Activated CD4-positive, alpha-beta memory T cell treated with anti-CD3 and anti-CD28 coated beads for 36 hours (primary cell): ENCODE measurements at regions not wholly inside any gene's neighbourhood (a gene's known extent, or its start where the extent isn't known, plus 50 kb on each side); places are given as distances from the start of the nearest gene placed in this dataset.
"Not testable (repeated sequence)": the region's sequence is repeated elsewhere in the genome, so short reads cannot be mapped to it uniquely, and the experiment has no call there.

Source experiments
- CTCF ChIA-PET: fragments of 350-600 bp; sonication (Branson Sonifier 250); formaldehyde crosslinking; loops from one replicate; lab custom pipeline; 2021; ENCODE audit warnings: antibody characterized with exemption, inconsistent platforms; lab: Charles Lee
- POLR2A ChIA-PET: fragments of 350-600 bp; sonication (Branson Sonifier 250); formaldehyde crosslinking; loops from one replicate; lab custom pipeline; 2021; ENCODE audit warnings: antibody characterized with exemption; lab: Charles Lee
- DNase-seq: peaks from one replicate; pipeline ENCODE4 v3.0.0-alpha.2; 2020
- H3K27ac Mint-ChIP-seq: one replicate; pipeline ENCODE4 v1.8.0; 2021; ENCODE audit warnings: mixed read lengths
- H3K27me3 Mint-ChIP-seq: one replicate; pipeline ENCODE4 v1.8.0; 2021; ENCODE audit warnings: mixed read lengths
- H3K36me3 Mint-ChIP-seq: one replicate; pipeline ENCODE4 v1.8.0; 2021; ENCODE audit warnings: mixed read lengths
- H3K4me1 Mint-ChIP-seq: one replicate; pipeline ENCODE4 v1.8.0; 2021; ENCODE audit warnings: low read depth, mixed read lengths
- H3K4me3 Mint-ChIP-seq: one replicate; pipeline ENCODE4 v1.8.0; 2021; ENCODE audit warnings: mild to moderate bottlenecking, mixed read lengths
- H3K9me3 Mint-ChIP-seq: one replicate; pipeline ENCODE4 v1.8.0; 2021; ENCODE audit warnings: mixed read lengths
- intact Hi-C: fragments of 100-400 bp; cut with micrococcal nuclease; formaldehyde crosslinking; loops from one replicate; pipeline ENCODE4 v1.15.1; 2023

- Mint-ChIP-seq H3K27me3 (no peaks in the 10 kb centered on the region), H3K36me3 (no peaks in the 10 kb centered on the region), H3K9me3 (peaks cover 5% of the 10 kb centered on the region), H3K27ac (no peak overlapping the region), H3K4me1 (no peaks in the 10 kb centered on the region), H3K4me3 (no peak overlapping the region)
- ChIA-PET POLR2A (no interaction called here), CTCF (no interaction called here)
- intact Hi-C loops, result no loop called here
- DNase-seq, result no peak
Observed at GRCh38 chr12:87491089-87491488, 538.1 kb downstream of the C12orf50 start.

DNA sequence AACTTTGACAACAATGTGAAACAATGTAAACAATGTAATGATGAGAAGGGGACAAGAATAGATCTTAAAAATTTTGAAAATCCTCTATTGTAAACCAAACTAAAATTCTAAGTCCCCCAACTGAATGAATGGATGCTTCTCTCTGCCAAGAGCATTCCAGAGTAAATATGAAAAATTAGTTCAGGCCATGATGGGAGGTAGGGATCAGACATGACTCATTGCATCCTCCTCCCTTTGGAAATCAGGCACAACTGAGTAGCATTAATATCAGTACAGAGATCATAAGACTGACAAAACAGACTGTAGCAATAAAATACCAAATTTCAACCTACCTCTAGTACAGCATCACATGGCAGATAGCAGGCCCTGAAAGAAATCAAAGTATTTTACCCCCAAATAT, 559.9 kb downstream of the C12orf50 start:
- DNase-seq, result no peak
- CTCF ChIA-PET, result no interaction called here
- no peaks in the 10 kb centered on the region for H3K4me1 Mint-ChIP-seq
- H3K4me3 Mint-ChIP-seq, result no peak overlapping the region
- POLR2A ChIA-PET, result no interaction called here
- no peaks in the 10 kb centered on the region for H3K9me3 Mint-ChIP-seq
- no peaks in the 10 kb centered on the region for H3K36me3 Mint-ChIP-seq
- no peaks in the 10 kb centered on the region for H3K27me3 Mint-ChIP-seq
- H3K27ac Mint-ChIP-seq, result no peak overlapping the region
- intact Hi-C loops, result no loop called here

DNA sequence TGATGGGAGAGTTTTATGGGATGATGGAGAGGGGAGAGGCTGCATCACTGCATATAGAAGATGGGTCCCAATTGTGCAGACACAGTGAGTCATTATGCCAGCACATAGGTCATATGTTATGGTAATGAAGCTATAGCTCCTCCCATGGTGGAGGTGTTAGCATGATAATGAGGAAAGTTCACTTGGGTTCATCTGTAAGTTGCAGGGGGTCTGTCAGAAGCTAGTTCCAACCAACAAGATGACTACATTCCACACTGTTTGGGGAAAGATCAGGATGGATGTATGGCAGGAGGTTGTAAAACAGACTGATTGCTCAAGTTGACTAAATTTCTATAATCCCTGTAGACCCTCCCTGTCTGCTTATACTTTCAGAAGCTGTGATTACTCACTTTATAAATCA, 561.3 kb downstream of the C12orf50 start:
- CTCF ChIA-PET, result no interaction called here
- Mint-ChIP-seq H3K36me3 (no peaks in the 10 kb centered on the region), H3K4me1 (no peaks in the 10 kb centered on the region), H3K9me3 (no peaks in the 10 kb centered on the region), H3K4me3 (no peak overlapping the region), H3K27me3 (no peaks in the 10 kb centered on the region), H3K27ac (no peak overlapping the region)
- POLR2A ChIA-PET, result no interaction called here
- no peak for DNase-seq
- intact Hi-C loops, result no loop called here

GRCh38 chr12:87464565-87464964, 564.6 kb downstream of the C12orf50 start:
- no peaks in the 10 kb centered on the region for H3K4me1 Mint-ChIP-seq
- H3K4me3 Mint-ChIP-seq, result no peak overlapping the region
- ChIA-PET CTCF (no interaction called here), POLR2A (no interaction called here)
- H3K9me3 Mint-ChIP-seq, result peaks cover 3% of the 10 kb centered on the region
- no peak for DNase-seq
- H3K27ac Mint-ChIP-seq, result no peak overlapping the region
- H3K36me3 Mint-ChIP-seq, result no peaks in the 10 kb centered on the region
- no peaks in the 10 kb centered on the region for H3K27me3 Mint-ChIP-seq
- intact Hi-C loops, result no loop called here

GRCh38 chr12:87444039-87444438, 585.2 kb downstream of the C12orf50 start:
- H3K4me3 Mint-ChIP-seq, result no peak overlapping the region
- DNase-seq, result no peak
- CTCF ChIA-PET, result no interaction called here
- H3K36me3 Mint-ChIP-seq, result no peaks in the 10 kb centered on the region
- peaks cover 3% of the 10 kb centered on the region for H3K9me3 Mint-ChIP-seq
- H3K27me3 Mint-ChIP-seq, result no peaks in the 10 kb centered on the region
- POLR2A ChIA-PET, result no interaction called here
- H3K4me1 Mint-ChIP-seq, result no peaks in the 10 kb centered on the region
- H3K27ac Mint-ChIP-seq, result no peak overlapping the region
- intact Hi-C loops, result no loop called here

DNA sequence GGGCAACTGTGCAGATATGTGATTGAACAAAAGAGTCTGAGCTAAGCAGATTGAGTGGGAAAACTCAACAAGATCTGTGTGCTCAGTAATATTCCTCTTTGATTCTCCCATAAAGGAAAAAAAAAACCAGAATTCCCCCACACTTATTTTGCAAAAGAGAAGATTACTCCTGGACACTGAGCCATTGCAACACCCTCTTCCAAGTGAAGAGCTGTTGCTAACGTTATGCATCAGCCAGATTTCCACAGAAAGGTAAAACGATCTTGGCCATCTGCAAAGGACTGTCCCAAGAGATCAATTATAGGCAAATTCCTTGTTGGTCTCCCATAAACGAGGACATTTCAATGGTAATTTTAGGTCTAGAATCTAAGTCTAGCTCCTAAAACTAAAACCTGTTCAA, 587.7 kb downstream of the C12orf50 start:
- Mint-ChIP-seq H3K36me3 (no peaks in the 10 kb centered on the region), H3K27me3 (no peaks in the 10 kb centered on the region), H3K27ac (no peak overlapping the region), H3K4me1 (no peaks in the 10 kb centered on the region), H3K4me3 (no peak overlapping the region), H3K9me3 (peaks cover 3% of the 10 kb centered on the region)
- ChIA-PET POLR2A (no interaction called here), CTCF (no interaction called here)
- intact Hi-C loops, result no loop called here
- DNase-seq, result no peak

DNA sequence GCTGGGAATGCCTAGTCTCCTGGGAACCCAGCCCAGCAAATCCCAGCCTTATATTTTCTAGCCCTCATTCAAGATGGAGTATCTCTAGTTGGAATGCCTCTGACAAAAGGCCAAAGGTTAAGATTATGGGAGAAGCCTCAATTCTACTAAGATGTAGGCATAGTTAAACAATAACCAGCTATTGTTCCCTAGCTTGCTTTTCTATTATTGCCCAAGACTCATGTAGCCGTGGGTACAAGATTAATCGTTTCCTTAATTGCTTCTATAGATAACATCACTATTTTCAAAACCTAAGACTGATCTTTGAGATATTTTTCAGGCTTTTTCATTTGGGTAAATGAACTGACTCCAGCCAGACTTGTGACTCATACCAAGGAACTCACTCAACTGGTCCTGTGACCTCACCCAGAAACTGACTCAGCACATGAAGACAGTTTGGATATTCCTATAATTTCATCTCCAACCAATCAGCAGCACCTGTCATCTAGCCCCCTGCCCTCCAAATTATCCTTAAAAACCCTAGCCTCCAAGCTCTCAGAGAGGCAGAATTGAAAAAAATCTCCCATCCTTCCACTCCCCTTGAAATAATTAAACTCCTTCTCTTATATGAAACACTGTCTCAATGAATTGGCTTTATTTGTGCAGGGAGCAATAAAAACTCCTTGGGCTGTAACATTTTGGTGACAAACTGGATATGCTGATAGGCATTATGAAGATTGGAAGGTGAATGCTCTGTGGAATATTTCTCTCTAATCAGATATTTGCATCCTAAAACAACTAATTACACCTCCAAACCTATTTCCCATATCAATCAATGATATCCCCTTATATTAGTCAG, 589.0 kb downstream of the C12orf50 start:
- H3K27ac Mint-ChIP-seq, result no peak overlapping the region
- H3K36me3 Mint-ChIP-seq, result no peaks in the 10 kb centered on the region
- peaks cover 3% of the 10 kb centered on the region for H3K9me3 Mint-ChIP-seq
- DNase-seq, result no peak
- H3K27me3 Mint-ChIP-seq, result no peaks in the 10 kb centered on the region
- no peak overlapping the region for H3K4me3 Mint-ChIP-seq
- ChIA-PET POLR2A (no interaction called here), CTCF (interaction anchor here (0.6 kb wide), 1 partner anchor 90 kb away, joined by 3 read pairs; no protein-coding TSS in a partner anchor)
- intact Hi-C loops, result no loop called here
- no peaks in the 10 kb centered on the region for H3K4me1 Mint-ChIP-seq

GRCh38 chr12:87430444-87430843, 598.8 kb downstream of the C12orf50 start:
- DNase-seq, result no peak
- Mint-ChIP-seq H3K36me3 (no peaks in the 10 kb centered on the region), H3K4me1 (no peaks in the 10 kb centered on the region), H3K4me3 (no peak overlapping the region), H3K27ac (no peak overlapping the region), H3K27me3 (no peaks in the 10 kb centered on the region), H3K9me3 (peaks cover 24% of the 10 kb centered on the region)
- CTCF ChIA-PET, result no interaction called here
- POLR2A ChIA-PET, result no interaction called here
- intact Hi-C loops, result no loop called here

DNA sequence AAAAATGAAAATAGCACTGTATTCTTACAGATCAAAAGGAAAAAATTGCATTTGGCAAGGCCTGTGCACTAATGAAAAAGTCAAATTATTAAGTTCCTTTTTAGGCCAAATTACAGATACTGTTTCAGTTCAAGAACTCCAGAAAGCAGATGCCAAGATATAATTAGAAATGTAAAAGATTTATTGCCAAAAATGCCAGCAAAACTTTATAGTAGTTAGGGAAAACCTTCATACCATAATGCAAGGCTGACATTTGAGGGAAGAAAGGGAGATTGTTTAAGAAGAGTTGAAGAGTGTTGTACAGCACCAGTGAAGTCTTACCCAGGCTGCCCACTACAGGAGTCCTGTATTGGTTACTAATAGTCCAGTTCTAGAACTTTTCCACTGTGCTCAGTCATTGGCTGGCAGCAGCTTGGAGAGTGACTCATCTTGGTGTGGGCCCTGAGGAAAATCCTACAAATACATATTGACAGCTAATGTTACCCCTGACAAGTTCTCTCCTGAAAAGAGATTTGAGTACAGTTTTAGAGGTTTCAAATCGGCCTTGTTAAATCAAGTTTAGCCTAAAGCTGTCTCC, 600.4 kb downstream of the C12orf50 start:
- intact Hi-C loops, result no loop called here
- no peak for DNase-seq
- no peak overlapping the region for H3K4me3 Mint-ChIP-seq
- H3K36me3 Mint-ChIP-seq, result no peaks in the 10 kb centered on the region
- no peak overlapping the region for H3K27ac Mint-ChIP-seq
- no peaks in the 10 kb centered on the region for H3K27me3 Mint-ChIP-seq
- ChIA-PET POLR2A (no interaction called here), CTCF (no interaction called here)
- no peaks in the 10 kb centered on the region for H3K4me1 Mint-ChIP-seq
- H3K9me3 Mint-ChIP-seq, result peaks cover 24% of the 10 kb centered on the region

DNA sequence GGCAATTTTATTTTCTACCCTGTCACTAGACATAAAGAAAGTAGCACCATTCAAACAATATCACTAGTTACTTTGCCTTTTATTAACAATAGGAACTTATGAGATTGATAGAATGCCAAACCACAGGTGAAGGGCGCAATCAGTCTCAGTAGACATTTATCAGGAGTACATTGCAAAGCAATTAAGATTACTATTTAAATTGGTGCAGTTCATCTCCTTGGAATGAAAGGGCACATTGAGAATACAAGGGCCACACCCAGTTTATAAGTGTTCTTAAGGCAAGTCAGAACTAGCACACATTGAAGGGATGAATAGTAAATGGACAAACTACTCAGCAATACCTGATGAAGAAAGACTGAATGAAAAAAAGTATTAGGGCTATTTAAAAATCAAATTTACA, 601.4 kb downstream of the C12orf50 start:
- H3K4me3 Mint-ChIP-seq, result no peak overlapping the region
- H3K27ac Mint-ChIP-seq, result no peak overlapping the region
- intact Hi-C loops, result no loop called here
- ChIA-PET CTCF (no interaction called here), POLR2A (no interaction called here)
- peaks cover 24% of the 10 kb centered on the region for H3K9me3 Mint-ChIP-seq
- H3K36me3 Mint-ChIP-seq, result no peaks in the 10 kb centered on the region
- no peak for DNase-seq
- no peaks in the 10 kb centered on the region for H3K4me1 Mint-ChIP-seq
- no peaks in the 10 kb centered on the region for H3K27me3 Mint-ChIP-seq

- Mint-ChIP-seq H3K36me3 (no peaks in the 10 kb centered on the region), H3K27me3 (no peaks in the 10 kb centered on the region), H3K4me3 (no peak overlapping the region), H3K4me1 (no peaks in the 10 kb centered on the region), H3K9me3 (peaks cover 22% of the 10 kb centered on the region), H3K27ac (no peak overlapping the region)
- DNase-seq, result no peak
- ChIA-PET CTCF (no interaction called here), POLR2A (no interaction called here)
- intact Hi-C loops, result no loop called here
Observed at GRCh38 chr12:87425942-87426554, 603.2 kb downstream of the C12orf50 start.

- H3K36me3 Mint-ChIP-seq, POLR2A ChIA-PET, H3K4me3 Mint-ChIP-seq, H3K27ac Mint-ChIP-seq, H3K4me1 Mint-ChIP-seq, intact Hi-C loops, H3K27me3 Mint-ChIP-seq, DNase-seq, CTCF ChIA-PET: not testable (repeated sequence)
- peaks cover 11% of the 10 kb centered on the region for H3K9me3 Mint-ChIP-seq
Observed at GRCh38 chr12:87421233-87421632, 608.0 kb downstream of the C12orf50 start.

DNA sequence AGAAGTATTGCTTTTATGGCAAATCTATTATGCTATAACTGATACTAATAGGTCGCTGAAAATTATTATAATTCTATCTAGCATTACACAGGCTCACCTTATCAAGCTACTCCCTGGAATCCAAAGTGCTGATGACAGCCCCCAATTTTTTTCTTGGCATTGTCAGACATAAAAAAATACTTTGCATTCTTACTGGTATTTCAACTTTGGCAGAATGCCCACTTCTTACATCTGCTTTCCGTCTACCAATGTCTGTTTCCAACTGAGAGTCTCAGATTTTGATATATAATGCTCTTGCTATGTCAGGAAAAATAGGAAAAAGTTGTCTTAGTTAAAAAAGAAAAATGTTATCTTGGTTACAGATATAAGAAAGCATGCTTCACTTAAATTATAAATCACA, 615.4 kb downstream of the C12orf50 start:
- DNase-seq, result no peak
- H3K27ac Mint-ChIP-seq, result no peak overlapping the region
- POLR2A ChIA-PET, result no interaction called here
- no peak overlapping the region for H3K4me3 Mint-ChIP-seq
- H3K36me3 Mint-ChIP-seq, result no peaks in the 10 kb centered on the region
- peaks cover 23% of the 10 kb centered on the region for H3K9me3 Mint-ChIP-seq
- intact Hi-C loops, result no loop called here
- CTCF ChIA-PET, result no interaction called here
- no peaks in the 10 kb centered on the region for H3K4me1 Mint-ChIP-seq
- H3K27me3 Mint-ChIP-seq, result no peaks in the 10 kb centered on the region
